ENCODE measurements at regions not wholly inside any gene's neighbourhood (a gene's known extent, or its start where the extent isn't known, plus 50 kb on each side); places are given as distances from the start of the nearest gene placed in this dataset.

DNA sequence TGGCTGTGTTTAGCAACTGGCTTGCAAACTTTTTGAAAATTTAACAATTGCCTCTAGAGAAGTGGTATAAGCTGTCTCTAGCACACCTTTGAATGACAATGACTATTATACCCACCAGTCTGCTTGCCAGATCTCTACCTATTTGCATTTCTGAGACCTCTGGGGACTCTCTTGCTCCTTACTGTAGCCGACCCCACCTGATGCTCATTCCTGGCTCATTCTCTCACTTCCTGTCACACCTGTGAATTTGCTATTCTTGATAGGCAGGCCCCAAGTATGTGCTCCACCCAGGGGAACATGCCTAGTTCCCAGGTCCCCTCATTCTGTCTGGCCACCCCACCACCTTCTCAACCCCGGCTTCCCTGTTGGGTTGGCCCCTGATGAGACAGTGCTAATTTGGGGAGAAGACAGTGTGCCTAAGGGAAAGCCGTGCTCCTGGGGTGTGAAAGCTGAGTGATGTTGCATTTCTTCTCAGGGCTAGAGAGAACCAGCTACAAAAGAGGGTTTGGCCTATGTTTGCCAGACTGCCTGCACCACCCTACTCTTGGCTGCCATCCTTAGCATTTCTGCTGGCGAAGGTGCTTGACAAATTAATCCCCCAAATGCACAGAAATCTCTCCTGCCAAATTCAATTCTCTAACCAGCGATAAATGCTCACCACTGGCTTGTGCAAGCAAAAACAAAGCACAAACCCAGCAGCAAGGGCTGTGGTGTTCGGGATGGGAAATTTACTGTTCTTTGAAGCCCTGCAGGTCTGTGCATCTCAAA, 138.2 kb downstream of the RPS24 start:
- Histone ChIP-seq H3K4me2 (no peak overlapping the region), H3K27ac (no peak overlapping the region), H3K4me1 (peaks cover 38 to 59% (median 52%) of the 10 kb centered on the region in 10 experiments)

DNA sequence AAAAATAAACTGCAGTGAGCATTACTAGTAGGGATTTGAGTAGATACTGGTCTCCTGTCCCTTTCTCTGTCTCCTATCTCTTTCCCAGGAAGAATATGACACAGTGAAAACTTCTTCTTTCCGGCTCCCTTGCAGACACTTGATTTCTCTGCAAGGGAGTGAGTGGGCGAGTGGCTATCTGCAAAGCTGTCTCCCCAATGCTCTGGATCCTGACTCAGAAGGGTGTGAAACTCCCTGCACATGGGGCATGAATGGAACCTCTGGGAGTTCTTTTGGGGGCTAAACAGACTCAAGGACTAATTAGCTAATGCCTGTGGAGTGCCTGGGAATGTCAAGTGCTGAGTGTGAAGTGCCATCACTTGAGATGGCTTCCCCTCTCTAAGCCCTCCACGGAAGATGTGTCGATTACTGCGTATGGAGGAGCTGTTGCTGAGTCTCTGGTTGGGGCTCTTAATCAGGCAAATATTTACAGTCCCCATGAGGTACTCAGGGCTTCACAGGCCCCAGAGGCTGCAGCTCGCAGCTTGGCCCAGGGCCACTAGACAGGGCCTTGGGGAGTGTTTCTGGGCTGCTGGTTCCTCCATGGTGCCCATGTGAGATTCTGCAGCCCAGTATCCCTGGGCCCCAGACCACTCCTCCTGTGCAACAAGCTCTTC, 139.8 kb downstream of the RPS24 start:
- Histone ChIP-seq H3K9ac (no peak overlapping the region), H3K27ac (no peak overlapping the region), H3K27me3 (no peaks in the 10 kb centered on the region), H3K4me1 (peaks cover 38 to 74% (median 64%) of the 10 kb centered on the region in 10 experiments), H3K36me3 (no peaks in the 10 kb centered on the region), H3K4me2 (peak overlapping the region; percentile 25 to 73 (median 61)), H3K9me3 (replicated peaks in 1 of 11) (no peaks in the 10 kb centered on the region), H4K20me1 (no peaks in the 10 kb centered on the region; a peak in 1 of 22 replicates), H3K4me3 (no peak overlapping the region)
- no peak for TF ChIP-seq Cebpa-rat (IDR thresholded peaks at IDR 0.05)

More for the DNA sequence above, 138.2 kb downstream of the RPS24 start:
- Histone ChIP-seq H3K9ac (no peak overlapping the region), H3K9me3 (replicated peaks in 1 of 11) (no peaks in the 10 kb centered on the region), H3K36me3 (no peaks in the 10 kb centered on the region), H3K4me3 (no peak overlapping the region), H3K27me3 (no peaks in the 10 kb centered on the region), H4K20me1 (no peaks in the 10 kb centered on the region)
- no peak for TF ChIP-seq Cebpa-rat (IDR thresholded peaks at IDR 0.05)

DNA sequence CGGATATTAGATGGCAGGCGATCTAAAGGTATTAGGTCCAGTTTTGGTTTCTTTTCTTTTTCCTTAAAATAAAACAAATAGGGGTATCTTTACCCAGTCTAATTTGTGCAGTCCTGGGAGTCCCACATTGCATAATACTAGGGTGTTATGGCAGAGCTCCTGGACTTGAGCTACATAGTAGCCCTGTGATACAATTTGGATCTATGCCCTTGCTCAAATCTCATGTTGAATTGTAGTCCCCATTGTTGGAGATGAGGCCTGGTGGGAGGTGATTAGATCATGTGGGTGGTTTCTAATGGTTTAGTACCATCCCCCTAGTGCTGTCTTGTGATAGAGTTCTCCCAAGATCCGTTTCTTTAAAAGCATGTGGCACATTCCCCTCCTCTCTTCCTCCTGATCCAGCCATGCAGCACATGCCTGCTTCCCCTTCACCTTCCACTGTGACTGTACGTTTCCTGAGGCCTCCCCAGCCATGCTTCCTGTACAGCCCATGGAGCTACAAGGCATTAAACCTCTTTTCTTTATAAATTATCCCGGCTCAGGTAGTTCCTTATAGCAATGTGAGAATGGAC, 141.9 kb downstream of the RPS24 start:
- no peak overlapping the region for H3K9ac ChIP-seq
- no peaks in the 10 kb centered on the region for H3K9me3 ChIP-seq (replicated peaks in 1 of 11)
- H3K4me1 ChIP-seq, result peaks cover 26 to 59% (median 49%) of the 10 kb centered on the region in 10 experiments
- peak overlapping the region in 3 of 11 experiments; percentile 1 to 29 (median 8); a peak in 3 of 22 replicates for H3K27ac ChIP-seq
- no peaks in the 10 kb centered on the region for H3K36me3 ChIP-seq
- TF ChIP-seq Cebpa-rat (IDR thresholded peaks at IDR 0.05), result no peak
- no peak overlapping the region; a peak in 1 of 20 replicates for H3K4me3 ChIP-seq
- H3K27me3 ChIP-seq, result no peaks in the 10 kb centered on the region
- no peaks in the 10 kb centered on the region; a peak in 1 of 22 replicates for H4K20me1 ChIP-seq
- peak overlapping the region; percentile 35 to 73 (median 63) for H3K4me2 ChIP-seq

DNA sequence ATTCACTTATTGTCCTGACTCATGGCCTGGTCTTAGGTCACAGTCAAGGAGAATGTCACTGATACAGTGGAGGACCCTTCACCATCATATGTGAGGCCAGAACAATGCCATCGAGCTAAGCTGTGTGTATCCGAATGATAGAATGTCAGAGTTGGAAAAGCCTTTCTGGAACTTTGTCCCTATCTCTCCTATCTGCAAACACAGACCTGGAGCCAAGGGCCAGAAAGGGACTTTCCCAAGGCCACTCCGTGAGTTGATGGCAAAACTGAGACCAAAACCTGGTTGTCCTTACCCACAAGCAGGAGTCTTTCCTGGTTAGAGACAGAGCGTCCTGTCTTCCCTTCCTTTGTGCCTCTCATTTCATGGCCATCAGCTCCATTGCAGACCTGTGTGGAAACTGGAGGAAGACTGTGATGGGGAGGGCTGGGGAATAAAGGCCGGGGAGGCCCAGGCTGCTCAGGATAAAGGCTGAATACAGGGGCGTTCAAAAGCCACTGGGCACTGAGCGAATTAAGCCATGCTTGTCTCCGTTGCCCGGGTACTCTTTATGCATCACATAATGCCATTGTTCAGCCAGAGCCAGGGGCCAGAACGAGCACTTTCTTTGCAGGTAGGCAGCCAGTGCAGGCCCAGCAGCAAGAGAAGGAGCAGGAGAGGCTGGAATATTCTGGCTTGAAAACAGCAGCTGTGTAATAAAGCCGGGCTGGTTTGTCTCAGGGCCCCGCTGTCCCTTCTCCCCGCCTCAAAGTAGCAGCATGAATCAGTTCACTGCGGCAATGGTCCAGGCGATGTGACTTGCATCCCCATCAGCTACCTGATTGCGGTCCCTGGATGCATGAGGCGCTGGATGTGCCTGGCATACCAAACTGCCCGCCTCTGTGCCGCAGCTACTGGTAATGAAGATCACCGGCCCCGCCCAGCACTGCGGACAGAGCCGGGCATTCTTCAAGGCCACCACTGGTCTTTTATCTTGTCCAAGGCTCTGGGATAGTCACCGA, 143.0 kb downstream of the RPS24 start:
- Histone ChIP-seq H3K4me3 (no peak overlapping the region), H3K36me3 (no peaks in the 10 kb centered on the region), H3K27ac (peak overlapping the region in 3 of 11 experiments; percentile 8 to 18 (median 14); a peak in 2 of 22 replicates), H3K27me3 (no peaks in the 10 kb centered on the region), H3K9ac (no peak overlapping the region), H3K9me3 (replicated peaks in 1 of 11) (no peaks in the 10 kb centered on the region), H3K4me2 (peak overlapping the region; percentile 48 to 73 (median 66); a peak in 19 of 22 replicates), H4K20me1 (no peaks in the 10 kb centered on the region; a peak in 1 of 22 replicates), H3K4me1 (peaks cover 26 to 56% (median 49%) of the 10 kb centered on the region in 10 experiments)
- no peak for TF ChIP-seq Cebpa-rat (IDR thresholded peaks at IDR 0.05)

DNA sequence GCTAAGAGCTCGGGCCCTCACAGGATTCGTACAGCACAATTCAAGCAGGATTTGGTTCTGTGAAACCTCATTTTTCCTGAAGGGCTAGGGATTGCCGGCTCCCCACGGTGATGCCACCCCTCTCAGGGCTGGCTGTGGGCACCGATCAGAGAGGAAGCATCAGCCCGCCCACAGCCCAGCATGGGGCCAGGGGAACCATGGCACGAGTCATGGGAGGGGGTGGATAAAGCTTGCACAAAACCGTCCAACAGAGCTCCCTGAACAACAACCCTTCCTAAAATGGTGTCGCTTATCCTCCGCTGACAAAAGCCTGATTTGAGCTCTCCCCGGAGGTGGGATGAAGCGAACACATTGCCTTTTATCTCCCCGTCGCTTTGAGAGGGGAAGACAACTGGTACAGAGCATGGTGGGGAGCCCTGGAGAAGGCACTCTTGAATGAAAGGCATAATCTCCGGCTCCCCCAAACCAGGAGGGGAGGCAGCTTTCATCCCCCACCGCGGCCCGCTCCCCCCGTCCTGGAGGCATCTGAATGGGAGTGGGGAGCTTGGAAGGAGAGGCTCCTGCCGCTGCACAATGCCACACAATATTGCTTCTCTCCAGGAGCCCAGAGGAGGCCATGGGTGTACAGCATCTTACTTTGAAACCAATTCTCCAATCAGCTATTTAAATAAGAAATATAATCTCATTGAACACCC, 144.0 kb downstream of the RPS24 start:
- Histone ChIP-seq H3K9ac (no peak overlapping the region), H3K4me3 (no peak overlapping the region), H3K4me2 (peak overlapping the region in 9 of 11 experiments; percentile 21 to 73 (median 63); a peak in 16 of 22 replicates), H3K9me3 (replicated peaks in 1 of 11) (no peaks in the 10 kb centered on the region), H3K36me3 (no peaks in the 10 kb centered on the region), H3K4me1 (peaks cover 26 to 56% (median 49%) of the 10 kb centered on the region in 10 experiments), H3K27me3 (no peaks in the 10 kb centered on the region), H4K20me1 (no peaks in the 10 kb centered on the region; a peak in 1 of 22 replicates), H3K27ac (no peak overlapping the region)
- TF ChIP-seq Cebpa-rat (IDR thresholded peaks at IDR 0.05), result no peak

DNA sequence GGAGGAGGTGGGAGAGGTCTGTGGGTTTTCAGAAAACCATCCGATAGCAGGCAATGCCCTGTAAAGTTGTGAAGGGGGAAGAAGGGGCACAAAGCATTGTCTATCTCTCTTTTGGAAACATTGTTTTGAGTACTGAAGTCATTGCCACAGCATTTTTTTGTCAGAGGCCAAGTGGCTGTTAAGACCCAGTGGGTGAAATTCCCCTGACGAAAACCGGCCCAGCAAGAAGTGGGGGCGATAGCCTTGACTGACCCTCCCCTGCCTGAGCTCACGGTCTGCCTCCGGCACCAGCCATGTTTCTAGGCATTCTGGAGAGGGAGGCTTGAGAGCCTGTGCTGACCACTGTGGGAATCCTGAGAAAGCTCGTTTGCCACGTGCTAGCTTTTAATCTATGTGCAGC, 144.7 kb downstream of the RPS24 start:
- peaks cover 25 to 49% (median 45%) of the 10 kb centered on the region in 10 experiments for H3K4me1 ChIP-seq
- H3K9ac ChIP-seq, result no peak overlapping the region
- H3K27ac ChIP-seq, result no peak overlapping the region
- no peaks in the 10 kb centered on the region for H3K36me3 ChIP-seq
- no peak overlapping the region for H3K4me3 ChIP-seq
- peak overlapping the region in 2 of 11 experiments; percentile 55 to 70; a peak in 4 of 22 replicates for H3K4me2 ChIP-seq
- H4K20me1 ChIP-seq, result no peaks in the 10 kb centered on the region; a peak in 1 of 22 replicates
- H3K9me3 ChIP-seq (replicated peaks in 1 of 11), result no peaks in the 10 kb centered on the region
- no peaks in the 10 kb centered on the region for H3K27me3 ChIP-seq
- no peak for TF ChIP-seq Cebpa-rat (IDR thresholded peaks at IDR 0.05)

DNA sequence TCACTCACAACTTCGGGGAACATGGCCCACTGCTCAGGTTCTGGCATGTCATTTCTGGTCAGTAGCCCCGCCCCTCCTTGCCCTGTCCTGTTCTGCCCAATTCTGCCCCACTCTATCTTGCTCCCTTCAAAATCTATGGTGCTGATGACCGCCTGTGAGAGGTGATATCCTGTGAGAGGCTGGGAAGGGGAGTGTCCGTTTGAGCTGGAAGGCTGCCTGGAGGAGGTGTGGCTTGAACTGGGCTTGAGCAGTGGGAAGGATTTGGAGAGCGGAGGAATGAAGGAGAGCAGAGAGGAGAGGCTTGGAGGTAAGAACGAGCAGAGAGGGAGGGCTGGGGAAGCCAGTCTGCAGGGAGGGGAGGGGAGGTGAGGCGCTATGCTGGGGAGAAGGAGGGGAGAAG, 145.3 kb downstream of the RPS24 start:
- Histone ChIP-seq H3K36me3 (no peaks in the 10 kb centered on the region), H3K27me3 (no peaks in the 10 kb centered on the region), H3K4me2 (no peak overlapping the region), H4K20me1 (no peaks in the 10 kb centered on the region; a peak in 1 of 22 replicates), H3K4me1 (peaks cover 20 to 43% (median 40%) of the 10 kb centered on the region in 10 experiments), H3K9me3 (replicated peaks in 1 of 11) (no peaks in the 10 kb centered on the region), H3K4me3 (no peak overlapping the region), H3K9ac (no peak overlapping the region), H3K27ac (no peak overlapping the region)
- TF ChIP-seq Cebpa-rat (IDR thresholded peaks at IDR 0.05), result no peak

Measured in BLaER1 treated with 17β-estradiol and CSF1 and Interleukin-3, amounts not matched to agents 10 nM and 100 nM (cell line).